ENCODE measurements at regions not wholly inside any gene's neighbourhood (a gene's known extent, or its start where the extent isn't known, plus 50 kb on each side); places are given as distances from the start of the nearest gene placed in this dataset.

DNA sequence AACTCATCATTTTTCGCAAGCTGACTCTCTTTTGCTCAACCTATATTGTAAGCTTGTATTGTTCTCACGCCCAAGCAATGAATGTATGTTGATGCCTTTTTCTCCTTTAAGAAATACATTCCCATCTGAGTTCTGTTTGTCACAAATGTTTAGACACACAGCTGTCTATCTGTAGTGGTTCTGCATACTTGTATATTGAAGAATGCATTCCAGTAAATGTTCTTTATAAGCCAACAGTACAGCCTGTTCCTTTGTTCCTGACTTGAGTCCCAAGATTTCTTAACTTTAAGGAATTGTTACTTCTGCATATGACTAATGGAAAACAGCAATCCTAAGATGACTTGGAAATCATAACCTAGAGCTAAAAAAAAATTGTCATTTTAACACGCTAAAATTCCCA, 849.1 kb upstream of the POU3F3 start:
- ATAC-seq: no peak
- TF ChIP-seq ZC3H10 (CRISPR knock-in tag; IDR thresholded peaks at IDR 0.05) (no peak), OSR1 (CRISPR knock-in tag; IDR thresholded peaks at IDR 0.05) (no peak), GLIS3 (CRISPR knock-in tag; IDR thresholded peaks at IDR 0.05) (no peak), ARNTL (CRISPR knock-in tag; IDR thresholded peaks at IDR 0.05; ENCODE audit: borderline replicate concordance, low read depth) (no peak), ESRRG (CRISPR knock-in tag; IDR thresholded peaks at IDR 0.05) (no peak), ZNF70 (CRISPR knock-in tag; IDR thresholded peaks at IDR 0.05) (no peak), CSDC2 (CRISPR knock-in tag; IDR thresholded peaks at IDR 0.05) (no peak), CREB5 (CRISPR knock-in tag; IDR thresholded peaks at IDR 0.05; ENCODE audit: low read depth) (no peak), TOX (CRISPR knock-in tag; IDR thresholded peaks at IDR 0.05; ENCODE audit: borderline replicate concordance) (no peak), RARB (CRISPR knock-in tag; IDR thresholded peaks at IDR 0.05) (no peak), PPARA (CRISPR knock-in tag; IDR thresholded peaks at IDR 0.05; ENCODE audit: borderline replicate concordance) (no peak), ZFP3 (CRISPR knock-in tag; IDR thresholded peaks at IDR 0.05) (no peak)
- TF ChIP-seq, protein P1, sequence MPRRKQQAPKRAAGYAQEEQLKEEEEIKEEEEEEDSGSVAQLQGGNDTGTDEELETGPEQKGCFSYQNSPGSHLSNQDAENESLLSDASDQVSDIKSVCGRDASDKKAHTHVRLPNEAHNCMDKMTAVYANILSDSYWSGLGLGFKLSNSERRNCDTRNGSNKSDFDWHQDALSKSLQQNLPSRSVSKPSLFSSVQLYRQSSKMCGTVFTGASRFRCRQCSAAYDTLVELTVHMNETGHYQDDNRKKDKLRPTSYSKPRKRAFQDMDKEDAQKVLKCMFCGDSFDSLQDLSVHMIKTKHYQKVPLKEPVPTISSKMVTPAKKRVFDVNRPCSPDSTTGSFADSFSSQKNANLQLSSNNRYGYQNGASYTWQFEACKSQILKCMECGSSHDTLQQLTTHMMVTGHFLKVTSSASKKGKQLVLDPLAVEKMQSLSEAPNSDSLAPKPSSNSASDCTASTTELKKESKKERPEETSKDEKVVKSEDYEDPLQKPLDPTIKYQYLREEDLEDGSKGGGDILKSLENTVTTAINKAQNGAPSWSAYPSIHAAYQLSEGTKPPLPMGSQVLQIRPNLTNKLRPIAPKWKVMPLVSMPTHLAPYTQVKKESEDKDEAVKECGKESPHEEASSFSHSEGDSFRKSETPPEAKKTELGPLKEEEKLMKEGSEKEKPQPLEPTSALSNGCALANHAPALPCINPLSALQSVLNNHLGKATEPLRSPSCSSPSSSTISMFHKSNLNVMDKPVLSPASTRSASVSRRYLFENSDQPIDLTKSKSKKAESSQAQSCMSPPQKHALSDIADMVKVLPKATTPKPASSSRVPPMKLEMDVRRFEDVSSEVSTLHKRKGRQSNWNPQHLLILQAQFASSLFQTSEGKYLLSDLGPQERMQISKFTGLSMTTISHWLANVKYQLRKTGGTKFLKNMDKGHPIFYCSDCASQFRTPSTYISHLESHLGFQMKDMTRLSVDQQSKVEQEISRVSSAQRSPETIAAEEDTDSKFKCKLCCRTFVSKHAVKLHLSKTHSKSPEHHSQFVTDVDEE (CRISPR knock-in tag; IDR thresholded peaks at IDR 0.05): no peak
- TF ChIP-seq, protein P2, sequence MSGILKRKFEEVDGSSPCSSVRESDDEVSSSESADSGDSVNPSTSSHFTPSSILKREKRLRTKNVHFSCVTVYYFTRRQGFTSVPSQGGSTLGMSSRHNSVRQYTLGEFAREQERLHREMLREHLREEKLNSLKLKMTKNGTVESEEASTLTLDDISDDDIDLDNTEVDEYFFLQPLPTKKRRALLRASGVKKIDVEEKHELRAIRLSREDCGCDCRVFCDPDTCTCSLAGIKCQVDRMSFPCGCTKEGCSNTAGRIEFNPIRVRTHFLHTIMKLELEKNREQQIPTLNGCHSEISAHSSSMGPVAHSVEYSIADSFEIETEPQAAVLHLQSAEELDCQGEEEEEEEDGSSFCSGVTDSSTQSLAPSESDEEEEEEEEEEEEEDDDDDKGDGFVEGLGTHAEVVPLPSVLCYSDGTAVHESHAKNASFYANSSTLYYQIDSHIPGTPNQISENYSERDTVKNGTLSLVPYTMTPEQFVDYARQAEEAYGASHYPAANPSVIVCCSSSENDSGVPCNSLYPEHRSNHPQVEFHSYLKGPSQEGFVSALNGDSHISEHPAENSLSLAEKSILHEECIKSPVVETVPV (CRISPR knock-in tag; IDR thresholded peaks at IDR 0.05): no peak

GRCh38 chr2:104016801-104017200, 837.1 kb upstream of the POU3F3 start:
- no peak for ATAC-seq
- no peak for TF ChIP-seq TOX (CRISPR knock-in tag; IDR thresholded peaks at IDR 0.05; ENCODE audit: borderline replicate concordance)
- TF ChIP-seq ESRRG (CRISPR knock-in tag; IDR thresholded peaks at IDR 0.05): no peak
- no peak for TF ChIP-seq RARB (CRISPR knock-in tag; IDR thresholded peaks at IDR 0.05)
- no peak for TF ChIP-seq SNAI2 (CRISPR knock-in tag; IDR thresholded peaks at IDR 0.05)
- TF ChIP-seq PATZ1 (CRISPR knock-in tag; IDR thresholded peaks at IDR 0.05; ENCODE audit: borderline replicate concordance): no peak
- no peak for TF ChIP-seq BACH2 (CRISPR knock-in tag; IDR thresholded peaks at IDR 0.05; ENCODE audit: borderline replicate concordance)
- no peak for TF ChIP-seq ZFP30 (CRISPR knock-in tag; IDR thresholded peaks at IDR 0.05)
- no peak for TF ChIP-seq CREB5 (CRISPR knock-in tag; IDR thresholded peaks at IDR 0.05; ENCODE audit: low read depth)
- no peak for TF ChIP-seq GLIS3 (CRISPR knock-in tag; IDR thresholded peaks at IDR 0.05)
- no peak for TF ChIP-seq ZNF70 (CRISPR knock-in tag; IDR thresholded peaks at IDR 0.05)
- TF ChIP-seq ARNTL (CRISPR knock-in tag; IDR thresholded peaks at IDR 0.05; ENCODE audit: borderline replicate concordance, low read depth): no peak
- TF ChIP-seq TCF4 (CRISPR knock-in tag; IDR thresholded peaks at IDR 0.05; ENCODE audit: borderline replicate concordance): no peak
- TF ChIP-seq, protein P1 (CRISPR knock-in tag; IDR thresholded peaks at IDR 0.05): no peak
- no peak for TF ChIP-seq ZNF8 (CRISPR knock-in tag; IDR thresholded peaks at IDR 0.05)
- TF ChIP-seq, protein P2 (CRISPR knock-in tag; IDR thresholded peaks at IDR 0.05): no peak
- TF ChIP-seq ISL1 (CRISPR knock-in tag; IDR thresholded peaks at IDR 0.05): no peak
- no peak for TF ChIP-seq POU6F1 (CRISPR knock-in tag; IDR thresholded peaks at IDR 0.05; ENCODE audit: borderline replicate concordance, low read depth)

All from SK-N-SH treated with all-trans-retinoic acid at 6 μM for 48 hours (cell line).